Keratinocyte (primary cell): ENCODE measurements at regions not wholly inside any gene's neighbourhood (a gene's known extent, or its start where the extent isn't known, plus 50 kb on each side); places are given as distances from the start of the nearest gene placed in this dataset.
A peak's percentile ranks its signal among the peaks of the same experiment; 100 is the strongest.

Experiments used
- DNase-seq: peaks from one replicate; pipeline ENCODE4 v3.0.0-alpha.2; 2011; ENCODE audit warnings: low read depth, missing footprints, low spot score
- FAIRE-seq: peaks from 2 replicates; lab custom pipeline; 2011; peaks lifted over from hg19 to GRCh38; lab: Jason Lieb, UNC
- H2AFZ ChIP-seq: 2 replicates; pipeline ENCODE4 v1.6.0; 2012; ENCODE audit warnings: low read length, control low read depth, inconsistent platforms; ENCODE audit not compliant: control insufficient read depth
- H3K27ac ChIP-seq: 2 replicates; pipeline ENCODE4 v1.5.1; 2011; ENCODE audit warnings: low read length; ENCODE audit not compliant: control insufficient read depth, insufficient read depth
- H3K27me3 ChIP-seq: 3 replicates; pipeline ENCODE4 v1.6.0; 2011; ENCODE audit warnings: low read length; ENCODE audit not compliant: control insufficient read depth, insufficient read depth; ENCODE audit errors: extremely low read depth
- H3K36me3 ChIP-seq, 2 experiments: 2 replicates in 1 of 2; 3 replicates in 1 of 2; pipeline ENCODE4 v1.5.1; 2011; ENCODE audit warnings: low read length in 2 of 2, mild to moderate bottlenecking in 1 of 2; ENCODE audit not compliant: control insufficient read depth in 2 of 2, insufficient read depth in 2 of 2; ENCODE audit errors: extremely low read depth in 1 of 2
- H3K4me1 ChIP-seq: 3 replicates; pipeline ENCODE4 v1.5.1; 2011; ENCODE audit warnings: low read length; ENCODE audit not compliant: control insufficient read depth, insufficient read depth; ENCODE audit errors: extremely low read depth
- H3K4me2 ChIP-seq: 3 replicates; pipeline ENCODE4 v1.6.0; 2011; ENCODE audit warnings: low read depth, low read length; ENCODE audit not compliant: control insufficient read depth, insufficient read depth; ENCODE audit errors: extremely low read depth
- H3K4me3 ChIP-seq, 3 experiments: fragments of 200-600 bp in 1 of 3; sonication (generic) in 1 of 3; 2 replicates in 2 of 3; 3 replicates in 1 of 3; pipeline ENCODE4 v1.5.1; 2011 to 2016; ENCODE audit warnings: low read length in 3 of 3, mild to moderate bottlenecking in 3 of 3, control low read depth in 2 of 3, inconsistent platforms in 1 of 3, low read depth in 1 of 3, mixed read lengths in 1 of 3, mixed run types in 1 of 3, moderate library complexity in 1 of 3; ENCODE audit not compliant: control insufficient read depth in 2 of 3, insufficient read depth in 2 of 3; ENCODE audit errors: extremely low read depth in 1 of 3
- H3K79me2 ChIP-seq: 2 replicates; pipeline ENCODE4 v1.6.0; 2012; ENCODE audit warnings: low read length; ENCODE audit not compliant: control insufficient read depth, insufficient read depth
- H3K9ac ChIP-seq: 3 replicates; pipeline ENCODE4 v1.6.0; 2011; ENCODE audit warnings: low read length; ENCODE audit not compliant: control insufficient read depth, insufficient read depth; ENCODE audit errors: extremely low read depth
- H3K9me1 ChIP-seq: 3 replicates; pipeline ENCODE4 v1.6.0; 2011; ENCODE audit warnings: low read length; ENCODE audit not compliant: control insufficient read depth, insufficient read depth; ENCODE audit errors: extremely low read depth
- H3K9me3 ChIP-seq: 2 replicates; pipeline ENCODE4 v1.5.1; 2012; ENCODE audit warnings: low read depth, low read length; ENCODE audit not compliant: control insufficient read depth
- H4K20me1 ChIP-seq: 3 replicates; pipeline ENCODE4 v1.6.0; 2011; ENCODE audit warnings: low read length; ENCODE audit not compliant: control insufficient read depth, insufficient read depth; ENCODE audit errors: extremely low read depth
- EZH2 ChIP-seq: IDR thresholded peaks from one replicate; pipeline ENCODE4 v1.6.1; 2012; ENCODE audit warnings: inconsistent platforms, mild to moderate bottlenecking, low read length, moderate library complexity
- dilution Hi-C: fragments of 300-500 bp; cut with MboI; formaldehyde crosslinking; loops from one replicate; pipeline ENCODE4 v1.7.0; 2020; ENCODE audit warnings: low sequenced_read_pairs; ENCODE audit not compliant: extremely low pct_ligation_motif_present
- TF ChIP-seq, protein P1 (sequence below), 3 experiments: IDR thresholded peaks in 1 of 3; conservative IDR thresholded peaks in 1 of 3; optimal IDR thresholded peaks in 1 of 3; 2 replicates in 2 of 3; 3 replicates in 1 of 3; pipeline versions ENCODE3 to v1.5.1; 2011; ENCODE audit warnings: low read length in 3 of 3, mild to moderate bottlenecking in 3 of 3, moderate library complexity in 2 of 3, control low read depth in 1 of 3, inconsistent platforms in 1 of 3; ENCODE audit not compliant: insufficient read depth in 2 of 3; ENCODE audit errors: extremely low read depth in 1 of 3

DNA sequence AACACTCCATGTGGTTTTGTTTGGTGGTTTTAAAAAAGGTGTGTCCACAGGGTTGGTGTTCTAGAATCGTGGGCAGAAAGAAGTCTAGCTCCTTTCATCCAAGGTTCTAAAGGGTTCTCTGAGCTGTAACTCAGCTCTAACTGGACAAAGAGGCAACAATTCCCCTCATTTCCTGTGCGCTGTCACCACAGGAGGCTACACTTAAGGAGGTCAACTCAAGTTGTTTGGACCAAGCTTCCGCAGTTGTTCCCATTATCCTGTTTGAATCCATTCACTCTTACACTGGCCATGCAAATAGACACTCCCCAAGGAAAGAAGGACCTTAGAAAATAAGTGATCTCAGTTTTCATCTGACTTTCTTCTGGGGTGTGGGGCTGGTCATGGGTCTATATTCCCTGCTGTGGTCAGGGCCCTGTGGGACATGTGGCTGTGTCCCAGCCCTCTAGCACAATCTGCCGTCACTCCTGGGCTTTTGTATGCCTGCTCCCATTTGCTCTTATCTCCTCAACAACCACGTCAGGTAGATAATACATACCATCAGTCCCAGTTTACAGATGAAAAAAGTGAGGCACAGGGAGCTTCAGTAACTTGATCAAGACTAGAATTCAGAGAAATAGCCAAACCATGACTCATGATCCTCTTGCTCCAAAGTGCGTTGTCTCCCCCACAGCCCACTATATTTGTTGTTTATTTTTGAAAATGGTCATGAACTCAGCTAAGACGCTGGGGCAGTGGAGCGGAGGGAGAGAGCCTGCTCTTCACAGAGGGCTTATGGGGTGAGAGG, 103.6 kb downstream of the RHOU start:
- Histone ChIP-seq H3K36me3 (no peaks in the 10 kb centered on the region), H3K4me3 (peak overlapping the region in 1 of 3 experiments; percentile 15), H3K9me3 (no peaks in the 10 kb centered on the region), H3K9ac (no peak overlapping the region), H3K9me1 (no peaks in the 10 kb centered on the region), H3K4me2 (peak overlapping the region; percentile 55), H3K79me2 (no peaks in the 10 kb centered on the region), H3K27me3 (peaks cover 18% of the 10 kb centered on the region), H2AFZ (no peak overlapping the region), H3K4me1 (peaks cover 11% of the 10 kb centered on the region), H3K27ac (no peak overlapping the region), H4K20me1 (no peaks in the 10 kb centered on the region)
- FAIRE-seq = no peak
- TF ChIP-seq EZH2 = no peak
- TF ChIP-seq, protein P1, sequence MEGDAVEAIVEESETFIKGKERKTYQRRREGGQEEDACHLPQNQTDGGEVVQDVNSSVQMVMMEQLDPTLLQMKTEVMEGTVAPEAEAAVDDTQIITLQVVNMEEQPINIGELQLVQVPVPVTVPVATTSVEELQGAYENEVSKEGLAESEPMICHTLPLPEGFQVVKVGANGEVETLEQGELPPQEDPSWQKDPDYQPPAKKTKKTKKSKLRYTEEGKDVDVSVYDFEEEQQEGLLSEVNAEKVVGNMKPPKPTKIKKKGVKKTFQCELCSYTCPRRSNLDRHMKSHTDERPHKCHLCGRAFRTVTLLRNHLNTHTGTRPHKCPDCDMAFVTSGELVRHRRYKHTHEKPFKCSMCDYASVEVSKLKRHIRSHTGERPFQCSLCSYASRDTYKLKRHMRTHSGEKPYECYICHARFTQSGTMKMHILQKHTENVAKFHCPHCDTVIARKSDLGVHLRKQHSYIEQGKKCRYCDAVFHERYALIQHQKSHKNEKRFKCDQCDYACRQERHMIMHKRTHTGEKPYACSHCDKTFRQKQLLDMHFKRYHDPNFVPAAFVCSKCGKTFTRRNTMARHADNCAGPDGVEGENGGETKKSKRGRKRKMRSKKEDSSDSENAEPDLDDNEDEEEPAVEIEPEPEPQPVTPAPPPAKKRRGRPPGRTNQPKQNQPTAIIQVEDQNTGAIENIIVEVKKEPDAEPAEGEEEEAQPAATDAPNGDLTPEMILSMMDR (optimal IDR thresholded peaks at IDR 0.05 in 1 of 3, IDR thresholded peaks at IDR 0.05 in 1 of 3, conservative IDR thresholded peaks at IDR 0.05 in 1 of 3; ENCODE audit: extremely low read depth in 1 of 3, insufficient read depth in 2 of 3, low read length in 3 of 3) = no peak
- dilution Hi-C loops = no loop called here
- DNase-seq = no peak

DNA sequence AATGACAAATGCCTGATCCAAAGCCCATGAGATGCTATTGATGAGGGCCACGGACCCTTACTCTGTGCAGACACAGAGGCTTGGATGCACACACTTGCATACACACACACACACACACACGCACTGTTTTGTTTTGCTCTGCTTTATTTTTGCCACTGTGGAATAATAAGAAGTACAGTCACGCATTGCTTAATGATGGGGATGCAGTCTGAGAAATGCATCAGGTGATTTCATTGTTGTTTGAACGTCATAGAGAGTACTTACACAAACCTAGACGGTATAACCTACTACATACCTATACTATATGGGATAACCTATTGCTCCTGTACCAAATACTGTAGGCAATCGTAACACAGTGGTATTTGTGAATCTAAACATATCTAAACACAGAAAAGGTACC, 104.4 kb downstream of the RHOU start:
- Histone ChIP-seq H3K9ac (no peak overlapping the region), H4K20me1 (no peaks in the 10 kb centered on the region), H3K9me3 (no peaks in the 10 kb centered on the region), H3K4me3 (no peak overlapping the region), H3K27me3 (peaks cover 11% of the 10 kb centered on the region), H3K27ac (no peak overlapping the region), H2AFZ (no peak overlapping the region), H3K4me1 (peaks cover 11% of the 10 kb centered on the region), H3K4me2 (no peak overlapping the region), H3K36me3 (no peaks in the 10 kb centered on the region), H3K79me2 (no peaks in the 10 kb centered on the region), H3K9me1 (no peaks in the 10 kb centered on the region)
- dilution Hi-C loops = no loop called here
- FAIRE-seq (no peak), DNase-seq (no peak)
- TF ChIP-seq, protein P1 (optimal IDR thresholded peaks at IDR 0.05 in 1 of 3, IDR thresholded peaks at IDR 0.05 in 1 of 3, conservative IDR thresholded peaks at IDR 0.05 in 1 of 3; ENCODE audit: extremely low read depth in 1 of 3, insufficient read depth in 2 of 3, low read length in 3 of 3) = no peak
- TF ChIP-seq EZH2 = no peak
